Right kidney (tissue), 1 donor: ENCODE measurements at regions not wholly inside any gene's neighbourhood (a gene's known extent, or its start where the extent isn't known, plus 50 kb on each side); places are given as distances from the start of the nearest gene placed in this dataset.
"Not testable (repeated sequence)": the region's sequence is repeated elsewhere in the genome, so short reads cannot be mapped to it uniquely, and the experiment has no call there.

Source experiments
- DNase-seq: peaks from one replicate; pipeline ENCODE4 v3.0.0-alpha.2; 2016

DNA sequence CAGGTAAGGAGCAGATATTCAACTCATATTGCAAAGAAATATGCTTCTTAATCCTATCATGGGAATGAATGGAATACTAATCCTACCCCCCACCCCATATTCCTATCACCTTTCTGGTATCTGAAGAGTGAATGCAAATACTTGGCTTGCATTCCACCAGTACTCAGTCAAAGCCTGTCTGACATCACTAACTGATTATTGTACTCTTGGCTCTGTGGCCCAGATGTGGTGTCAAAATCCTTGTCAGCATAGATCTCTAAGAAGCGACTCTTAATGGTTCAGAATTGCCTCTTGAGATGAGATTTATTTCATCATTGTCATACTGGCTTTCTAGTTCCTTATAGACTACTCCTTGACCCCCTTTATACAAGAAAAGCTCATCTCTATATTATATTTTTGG is 604.6 kb downstream of the ADGRL2 start:
- DNase-seq = no peak

- DNase-seq = no peak
Measured at GRCh38 chr1:82401116-82401515, 600.4 kb downstream of the ADGRL2 start.

GRCh38 chr1:82400521-82400920 is 599.8 kb downstream of the ADGRL2 start:
- no peak for DNase-seq

GRCh38 chr1:82399093-82399492 is 598.4 kb downstream of the ADGRL2 start:
- DNase-seq = no peak

GRCh38 chr1:82398357-82398756 is 597.6 kb downstream of the ADGRL2 start:
- DNase-seq = no peak

DNA sequence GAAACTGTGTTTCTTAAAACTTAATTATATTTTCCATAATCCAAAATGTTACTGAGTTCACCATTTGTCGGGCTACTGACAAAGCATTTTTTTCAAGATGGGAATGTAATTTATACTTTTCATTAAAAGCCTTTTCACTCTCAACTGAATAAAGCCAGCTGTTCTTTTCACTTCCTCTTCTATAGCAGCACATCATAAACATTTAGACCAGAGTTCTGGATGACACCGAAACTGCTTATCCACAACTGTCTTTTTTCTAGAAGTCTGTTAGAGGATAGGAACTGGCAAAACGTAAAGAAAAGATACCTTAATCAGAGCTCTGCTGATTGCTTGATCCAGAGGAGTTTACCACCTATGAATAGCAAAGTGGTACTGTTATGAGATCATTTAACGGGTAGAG is 594.7 kb downstream of the ADGRL2 start:
- no peak for DNase-seq

DNA sequence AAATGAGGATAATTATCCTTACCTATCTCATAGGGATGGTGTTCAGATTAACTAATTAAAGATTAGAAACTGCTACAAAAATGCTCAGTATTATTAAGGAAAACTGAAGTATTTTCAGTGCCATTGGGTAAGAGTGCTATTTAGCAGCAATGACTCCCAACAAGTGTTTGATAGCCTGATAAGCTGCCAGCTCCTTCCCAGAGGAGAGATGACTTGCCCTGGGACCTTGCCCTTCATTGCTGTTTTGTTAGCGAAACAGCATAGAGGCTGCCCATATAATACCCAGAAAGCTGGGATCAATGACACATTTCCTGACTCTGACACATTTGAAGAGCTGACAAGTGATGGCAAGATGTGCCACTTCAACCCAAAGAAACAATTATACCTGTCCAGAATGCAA is 592.2 kb downstream of the ADGRL2 start:
- DNase-seq = no peak

DNA sequence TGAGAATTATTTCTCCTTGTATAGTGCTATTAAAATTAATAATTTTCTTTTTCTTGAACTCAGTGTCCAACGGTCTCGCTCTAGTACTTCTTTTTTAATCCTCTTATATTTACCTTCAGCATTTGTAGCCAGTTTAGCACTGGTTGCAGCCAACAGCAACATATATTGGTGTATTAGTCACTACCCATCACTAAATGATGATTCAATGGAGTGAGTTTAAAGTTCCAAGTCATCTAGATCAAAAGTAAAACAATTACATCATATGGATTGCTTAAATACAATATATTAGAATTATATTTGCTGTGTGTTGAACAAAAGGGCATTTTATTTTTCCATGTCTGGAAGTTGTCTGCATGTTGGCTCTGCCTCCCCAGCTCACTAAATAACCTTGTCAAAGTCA is 591.8 kb downstream of the ADGRL2 start:
- DNase-seq = no peak

DNA sequence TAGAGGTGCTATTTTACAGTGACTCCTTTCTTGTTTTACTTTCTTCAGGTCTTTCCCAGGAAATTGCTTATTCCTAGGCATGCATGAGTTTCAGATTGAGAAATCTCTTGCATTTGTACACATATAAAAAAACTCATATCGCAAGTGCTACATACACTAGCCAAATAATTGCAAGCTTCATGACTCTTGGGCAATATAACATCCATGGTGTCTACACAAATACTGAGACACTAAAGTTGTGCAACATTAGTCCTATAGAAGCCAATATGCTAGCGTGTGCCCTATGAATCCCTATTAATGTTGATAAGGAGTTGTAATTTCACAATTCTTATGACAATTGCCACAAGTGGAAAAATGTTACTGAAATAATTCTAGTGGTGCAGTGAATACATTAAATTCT is 591.0 kb downstream of the ADGRL2 start:
- no peak for DNase-seq

DNA sequence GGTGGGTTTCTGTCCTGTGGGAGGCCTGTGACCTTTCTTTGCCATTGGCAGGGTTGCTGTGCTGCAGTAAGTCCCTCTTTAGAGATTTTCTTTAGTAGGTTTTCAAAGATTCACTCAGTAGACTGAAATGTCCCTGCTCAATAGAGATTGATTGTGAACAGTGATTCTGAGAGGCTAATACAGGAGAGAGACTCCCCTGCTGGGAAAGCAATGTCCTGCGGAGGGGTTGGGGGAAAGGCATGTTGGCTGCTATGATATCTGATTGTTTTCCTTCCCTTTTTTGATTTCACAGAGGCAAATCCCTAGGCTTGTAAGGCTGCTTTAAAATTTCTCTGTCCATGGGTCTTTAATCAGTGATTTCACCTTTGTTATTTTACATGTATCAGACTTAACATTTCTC is 589.9 kb downstream of the ADGRL2 start:
- DNase-seq = no peak

GRCh38 chr1:82388679-82389078 is 587.9 kb downstream of the ADGRL2 start:
- DNase-seq = no peak

DNA sequence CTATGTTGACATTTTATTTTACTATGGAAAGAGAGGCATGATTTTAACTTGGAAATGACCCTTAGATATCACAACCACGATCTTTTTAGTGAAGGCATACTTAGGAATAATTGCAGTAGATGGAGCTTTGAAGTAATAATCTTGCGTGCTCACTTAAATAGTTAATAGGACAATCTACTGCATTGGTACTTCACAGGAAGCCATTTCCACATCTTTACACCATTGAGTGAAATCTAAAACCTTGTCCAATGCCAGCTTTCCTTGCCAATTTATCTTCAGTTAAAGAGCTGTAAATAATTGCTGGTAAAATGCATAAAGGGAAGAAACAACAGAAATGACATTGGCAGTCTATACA is 586.3 kb downstream of the ADGRL2 start:
- no peak for DNase-seq

DNA sequence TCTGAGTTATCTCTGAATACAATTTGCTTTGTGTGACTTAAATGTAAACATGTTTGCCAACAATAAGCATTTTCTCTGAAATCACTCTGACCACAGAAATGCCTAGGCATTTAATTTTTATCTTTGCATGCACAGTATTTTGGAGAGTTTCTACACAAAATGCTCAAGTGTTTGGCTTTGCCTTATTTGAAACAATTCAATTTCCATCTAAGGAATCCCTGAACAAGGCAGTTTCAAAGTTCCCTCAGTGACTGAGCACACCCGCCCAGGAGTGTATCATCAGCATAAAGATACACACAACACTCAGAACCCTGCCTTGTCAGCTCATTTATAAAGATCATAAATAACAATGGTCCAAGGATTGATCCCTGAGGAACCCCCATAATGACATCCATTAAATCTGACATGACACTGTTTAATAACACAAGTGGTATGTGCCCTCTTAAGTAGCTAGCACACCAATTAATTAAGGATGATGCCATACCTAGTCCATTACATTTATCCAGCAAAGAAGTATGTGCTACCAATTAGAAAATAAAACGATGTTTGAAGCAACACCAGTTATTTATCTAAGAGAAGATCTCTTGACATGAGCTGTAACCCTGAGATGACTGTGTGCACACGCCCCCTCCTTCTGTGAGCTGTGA is 585.8 kb downstream of the ADGRL2 start:
- no peak for DNase-seq

DNA sequence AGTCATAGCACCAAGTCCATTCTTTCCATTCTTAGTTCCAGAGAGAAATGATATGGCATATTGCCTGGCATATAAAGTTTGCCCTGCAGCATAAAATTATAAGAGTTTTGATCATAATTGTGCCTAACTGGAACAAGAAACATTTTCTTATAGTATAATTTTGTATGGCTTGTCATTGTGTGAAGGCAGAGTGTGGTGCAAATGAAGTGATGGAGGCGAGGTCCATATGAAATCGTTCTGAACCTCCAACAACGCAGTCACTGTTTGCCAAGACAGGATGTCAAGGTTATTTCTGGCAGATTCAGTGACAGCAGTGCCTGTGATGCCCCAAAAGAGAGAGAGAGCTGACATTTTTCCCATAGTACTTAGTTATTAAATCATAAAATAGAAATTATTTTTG is 584.0 kb downstream of the ADGRL2 start:
- DNase-seq = no peak

- no peak for DNase-seq
Measured at GRCh38 chr1:82377201-82377884, 576.6 kb downstream of the ADGRL2 start.

- DNase-seq = no peak
Measured at GRCh38 chr1:82373710-82374109, 573.0 kb downstream of the ADGRL2 start.

DNA sequence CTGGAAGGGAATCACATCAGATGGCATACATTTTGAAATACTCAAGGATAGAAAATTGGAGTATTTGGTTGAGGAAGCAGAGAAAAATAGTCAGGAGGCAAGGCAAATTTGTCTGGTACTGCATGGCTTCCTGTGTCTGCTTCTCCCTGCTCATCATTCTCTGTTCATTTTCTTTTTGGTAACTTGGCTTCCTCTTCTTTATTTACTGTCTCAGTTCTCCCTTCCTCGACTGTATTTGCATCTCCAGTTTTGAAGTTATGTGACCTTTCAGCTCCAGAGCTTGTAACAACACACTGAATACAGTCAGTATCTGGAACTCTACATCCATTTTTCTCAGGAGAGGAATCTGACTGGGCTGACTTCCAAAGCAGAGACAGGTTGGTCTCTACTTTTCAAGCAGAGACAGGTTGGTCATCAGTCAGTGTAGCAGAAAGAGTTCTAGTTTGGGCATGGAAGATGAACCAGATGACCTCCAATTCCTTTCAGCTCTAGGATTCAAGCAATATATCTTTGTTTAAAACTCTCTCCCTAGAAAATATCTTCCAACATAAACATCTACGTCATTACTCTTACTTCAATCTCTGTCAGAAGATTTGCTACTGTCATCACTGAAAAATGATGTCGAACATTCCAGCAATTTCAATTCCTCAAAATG is 571.2 kb downstream of the ADGRL2 start:
- no peak for DNase-seq

GRCh38 chr1:82367456-82367855 is 566.7 kb downstream of the ADGRL2 start:
- no peak for DNase-seq

DNA sequence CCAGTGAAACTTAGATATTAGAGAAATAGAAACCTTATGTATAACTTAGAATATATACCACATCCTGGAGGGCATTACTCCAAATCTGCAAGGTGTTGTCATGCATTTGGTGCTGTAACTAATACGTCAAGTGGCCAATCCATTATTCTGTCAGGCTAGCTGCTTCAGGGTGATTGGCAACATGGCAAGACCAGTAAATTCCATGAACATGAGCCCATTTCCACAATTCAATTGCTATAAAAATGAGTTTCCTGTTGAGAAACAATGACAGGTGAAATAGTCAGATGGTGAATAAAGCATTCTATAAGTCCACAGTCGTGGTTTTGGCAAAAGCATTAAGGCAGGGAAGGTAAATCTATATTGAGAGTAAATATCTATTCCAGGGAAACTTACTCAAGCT is 566.0 kb downstream of the ADGRL2 start:
- no peak for DNase-seq

- DNase-seq = not testable (repeated sequence)
Measured at GRCh38 chr1:82359541-82359940, 558.8 kb downstream of the ADGRL2 start.

- not testable (repeated sequence) for DNase-seq
Measured at GRCh38 chr1:82358706-82359105, 558.0 kb downstream of the ADGRL2 start.

GRCh38 chr1:82354546-82354945 is 553.8 kb downstream of the ADGRL2 start:
- DNase-seq = not testable (repeated sequence)

DNA sequence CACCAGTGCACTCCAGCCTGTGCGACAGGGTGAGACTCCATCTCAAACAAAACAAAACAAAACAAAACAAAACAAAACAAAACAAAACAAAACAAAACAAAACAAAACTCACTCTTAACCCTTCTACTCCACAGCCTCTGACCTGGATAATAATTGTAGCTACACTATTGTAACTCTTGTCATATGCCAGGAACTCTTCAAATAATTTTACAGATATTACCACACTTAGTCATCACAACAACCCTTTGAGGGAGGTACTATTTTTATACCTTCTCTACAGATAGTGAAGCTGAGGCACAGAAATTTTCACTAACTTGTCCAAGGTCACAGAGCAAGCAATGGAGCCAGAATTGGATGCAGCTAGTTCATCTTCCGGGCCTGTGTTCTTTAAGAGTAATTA is 547.8 kb downstream of the ADGRL2 start:
- DNase-seq = no peak

- DNase-seq = no peak
Measured at GRCh38 chr1:82346141-82346540, 545.4 kb downstream of the ADGRL2 start.
